Subcutaneous abdominal adipose tissue (tissue), 5 donors: ENCODE measurements at regions not wholly inside any gene's neighbourhood (a gene's known extent, or its start where the extent isn't known, plus 50 kb on each side); places are given as distances from the start of the nearest gene placed in this dataset.
"Not testable (repeated sequence)": the region's sequence is repeated elsewhere in the genome, so short reads cannot be mapped to it uniquely, and the experiment has no call there.

Experiments
- H3K27ac ChIP-seq: one replicate; pipeline ENCODE4 v1.7.0; 2013; ENCODE audit warnings: low read depth, mild to moderate bottlenecking, inconsistent platforms, low read length, moderate library complexity
- H3K27me3 ChIP-seq, 5 donors: one replicate each; pipeline ENCODE4 v1.7.0; 2013; ENCODE audit warnings: low read length in 5 of 5, inconsistent platforms in 1 of 5; ENCODE audit not compliant: control insufficient read depth in 5 of 5, insufficient read depth in 4 of 5
- H3K36me3 ChIP-seq, 5 donors: one replicate each; pipeline ENCODE4 v1.7.0; 2013; ENCODE audit warnings: low read length in 5 of 5; ENCODE audit not compliant: control insufficient read depth in 5 of 5, insufficient read depth in 5 of 5
- H3K4me1 ChIP-seq, 5 donors: one replicate each; pipeline ENCODE4 v1.7.0; 2013; ENCODE audit warnings: low read length in 5 of 5, mild to moderate bottlenecking in 3 of 5, moderate library complexity in 1 of 5; ENCODE audit not compliant: control insufficient read depth in 5 of 5, insufficient read depth in 5 of 5
- H3K4me3 ChIP-seq, 5 donors: one replicate each; pipeline ENCODE4 v1.7.0; 2013; ENCODE audit warnings: low read length in 5 of 5, low read depth in 1 of 5
- H3K9ac ChIP-seq, 5 donors: one replicate each; pipeline ENCODE4 v1.7.0; 2013; ENCODE audit warnings: low read length in 5 of 5, mild to moderate bottlenecking in 4 of 5, moderate library complexity in 3 of 5
- H3K9me3 ChIP-seq, 5 donors: one replicate each; pipeline ENCODE4 v1.7.0; 2013; ENCODE audit warnings: low read length in 5 of 5; ENCODE audit not compliant: control insufficient read depth in 5 of 5
- donor health status: healthy.
- donor health status: healthy.
- donor health status: healthy.
- donor health status: healthy.
- donor health status: healthy.

- Histone ChIP-seq H3K9me3 (no peaks in the 10 kb centered on the region), H3K27ac (no peak overlapping the region), H3K9ac (no peak overlapping the region), H3K4me3 (no peak overlapping the region), H3K4me1 (no peaks in the 10 kb centered on the region), H3K36me3 (no peaks in the 10 kb centered on the region), H3K27me3 (no peaks in the 10 kb centered on the region)
Observed at GRCh38 chr14:21911877-21912276, 238.3 kb upstream of the OR4E1 start.

- H3K9me3 ChIP-seq: no peaks in the 10 kb centered on the region
- no peaks in the 10 kb centered on the region for H3K4me1 ChIP-seq
- H3K27ac ChIP-seq: no peak overlapping the region
- no peak overlapping the region for H3K4me3 ChIP-seq
- H3K9ac ChIP-seq: no peak overlapping the region
- no peaks in the 10 kb centered on the region for H3K36me3 ChIP-seq
- no peaks in the 10 kb centered on the region for H3K27me3 ChIP-seq
Observed at GRCh38 chr14:21910260-21910659, 236.6 kb upstream of the OR4E1 start.

GRCh38 chr14:21902561-21903181, 229.1 kb upstream of the OR4E1 start:
- no peak overlapping the region for H3K27ac ChIP-seq
- no peaks in the 10 kb centered on the region for H3K36me3 ChIP-seq
- H3K27me3 ChIP-seq: no peaks in the 10 kb centered on the region
- H3K9ac ChIP-seq: no peak overlapping the region
- no peak overlapping the region for H3K4me3 ChIP-seq
- H3K4me1 ChIP-seq: no peaks in the 10 kb centered on the region
- H3K9me3 ChIP-seq: peaks cover 0 to 3% (median 0%) of the 10 kb centered on the region in 5 donors

- not testable (repeated sequence) for H3K27me3 ChIP-seq, H3K4me3 ChIP-seq, H3K36me3 ChIP-seq, H3K27ac ChIP-seq, H3K4me1 ChIP-seq, H3K9ac ChIP-seq, H3K9me3 ChIP-seq
Observed at GRCh38 chr14:21894898-21895194, 221.2 kb upstream of the OR4E1 start.

GRCh38 chr14:21894003-21894897, 220.6 kb upstream of the OR4E1 start:
- H3K27ac ChIP-seq: no peak overlapping the region
- no peaks in the 10 kb centered on the region for H3K4me1 ChIP-seq

GRCh38 chr14:21891921-21892320, 218.3 kb upstream of the OR4E1 start:
- Histone ChIP-seq H3K4me1 (no peaks in the 10 kb centered on the region), H3K27ac (no peak overlapping the region), H3K27me3 (peaks cover 0 to 4% (median 2%) of the 10 kb centered on the region in 5 donors), H3K9me3 (peaks cover 0 to 3% (median 0%) of the 10 kb centered on the region in 5 donors), H3K4me3 (no peak overlapping the region), H3K9ac (no peak overlapping the region), H3K36me3 (no peaks in the 10 kb centered on the region)

More at GRCh38 chr14:21894003-21894897, 220.6 kb upstream of the OR4E1 start:
- H3K4me3 ChIP-seq: no peak overlapping the region
- H3K9ac ChIP-seq: no peak overlapping the region
- peaks cover 0 to 3% (median 0%) of the 10 kb centered on the region in 5 donors for H3K27me3 ChIP-seq
- H3K9me3 ChIP-seq: peaks cover 0 to 3% (median 0%) of the 10 kb centered on the region in 5 donors
- H3K36me3 ChIP-seq: no peaks in the 10 kb centered on the region

GRCh38 chr14:21884995-21885394, 211.4 kb upstream of the OR4E1 start:
- Histone ChIP-seq H3K36me3 (no peaks in the 10 kb centered on the region), H3K4me3 (no peak overlapping the region), H3K9ac (no peak overlapping the region), H3K4me1 (no peaks in the 10 kb centered on the region), H3K9me3 (peaks cover 0 to 4% (median 0%) of the 10 kb centered on the region in 5 donors), H3K27me3 (peaks cover 0 to 4% (median 0%) of the 10 kb centered on the region in 5 donors), H3K27ac (no peak overlapping the region)

GRCh38 chr14:21882226-21882625, 208.6 kb upstream of the OR4E1 start:
- no peaks in the 10 kb centered on the region for H3K4me1 ChIP-seq
- H3K9ac ChIP-seq: no peak overlapping the region
- H3K9me3 ChIP-seq: peaks cover 0 to 4% (median 0%) of the 10 kb centered on the region in 5 donors
- no peak overlapping the region for H3K27ac ChIP-seq
- H3K36me3 ChIP-seq: no peaks in the 10 kb centered on the region
- no peaks in the 10 kb centered on the region for H3K27me3 ChIP-seq
- H3K4me3 ChIP-seq: no peak overlapping the region

GRCh38 chr14:21880918-21881317, 207.3 kb upstream of the OR4E1 start:
- H3K9me3 ChIP-seq: peaks cover 0 to 4% (median 0%) of the 10 kb centered on the region in 5 donors
- no peaks in the 10 kb centered on the region for H3K27me3 ChIP-seq
- no peaks in the 10 kb centered on the region for H3K36me3 ChIP-seq
- no peak overlapping the region for H3K4me3 ChIP-seq
- no peak overlapping the region for H3K27ac ChIP-seq
- no peak overlapping the region for H3K9ac ChIP-seq
- no peaks in the 10 kb centered on the region for H3K4me1 ChIP-seq

GRCh38 chr14:21875791-21876190, 202.2 kb upstream of the OR4E1 start:
- Histone ChIP-seq H3K27me3 (peaks cover 0 to 3% (median 0%) of the 10 kb centered on the region in 5 donors), H3K4me3 (no peak overlapping the region), H3K9ac (no peak overlapping the region), H3K4me1 (no peaks in the 10 kb centered on the region), H3K27ac (no peak overlapping the region), H3K36me3 (no peaks in the 10 kb centered on the region), H3K9me3 (no peaks in the 10 kb centered on the region)
